ENCODE measurements at regions not wholly inside any gene's neighbourhood (a gene's known extent, or its start where the extent isn't known, plus 50 kb on each side); places are given as distances from the start of the nearest gene placed in this dataset.

DNA sequence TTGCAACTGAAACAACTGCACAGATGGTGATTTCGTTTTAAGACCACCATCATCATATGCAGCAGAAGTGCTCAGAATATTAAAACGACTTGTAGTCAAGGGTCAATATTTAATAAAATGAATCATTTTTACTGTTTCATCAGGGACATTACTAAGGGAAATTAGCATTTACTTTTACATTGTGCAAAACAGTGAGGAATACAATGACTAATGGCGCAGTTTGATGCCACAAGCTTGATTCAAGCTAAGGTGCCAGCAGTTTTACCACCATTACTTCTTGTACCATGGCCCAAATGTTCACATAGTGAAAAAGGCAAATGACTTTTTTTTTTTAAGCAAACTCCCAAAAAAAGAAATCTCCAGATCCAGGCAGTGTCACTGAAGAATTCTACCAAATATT lies 277.4 kb upstream of the CHRNA7 start:
- DNase-seq (ENCODE audit: low read depth, low spot score): no peak

- no peak for DNase-seq (ENCODE audit: low read depth, low spot score)
Measured at GRCh38 chr15:31758126-31758525, 272.2 kb upstream of the CHRNA7 start.

DNA sequence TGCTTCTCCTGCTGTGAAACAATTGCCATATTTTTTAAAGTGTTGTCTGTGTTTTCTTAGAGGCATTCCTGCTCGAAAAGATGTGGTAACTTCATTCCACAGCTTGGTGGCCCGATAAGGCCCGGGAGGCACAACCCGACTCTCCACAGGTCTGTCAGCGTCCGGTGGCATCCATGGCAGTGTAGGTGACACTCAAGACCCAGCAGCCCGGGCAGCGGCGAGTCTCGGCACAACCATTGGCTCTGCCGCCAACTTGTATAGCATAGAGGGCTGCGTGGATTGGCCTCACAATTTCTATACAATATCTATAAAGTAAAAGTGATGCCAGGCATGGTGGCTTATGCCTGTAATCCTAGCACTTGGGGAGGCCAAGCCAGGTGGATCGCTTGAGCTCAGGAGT lies 262.3 kb upstream of the CHRNA7 start:
- no peak for DNase-seq (ENCODE audit: low read depth, low spot score)

GRCh38 chr15:31774045-31774444 lies 256.3 kb upstream of the CHRNA7 start:
- DNase-seq (ENCODE audit: low read depth, low spot score): no peak

- DNase-seq (ENCODE audit: low read depth, low spot score): no peak
Measured at GRCh38 chr15:31776039-31776438, 254.3 kb upstream of the CHRNA7 start.

DNA sequence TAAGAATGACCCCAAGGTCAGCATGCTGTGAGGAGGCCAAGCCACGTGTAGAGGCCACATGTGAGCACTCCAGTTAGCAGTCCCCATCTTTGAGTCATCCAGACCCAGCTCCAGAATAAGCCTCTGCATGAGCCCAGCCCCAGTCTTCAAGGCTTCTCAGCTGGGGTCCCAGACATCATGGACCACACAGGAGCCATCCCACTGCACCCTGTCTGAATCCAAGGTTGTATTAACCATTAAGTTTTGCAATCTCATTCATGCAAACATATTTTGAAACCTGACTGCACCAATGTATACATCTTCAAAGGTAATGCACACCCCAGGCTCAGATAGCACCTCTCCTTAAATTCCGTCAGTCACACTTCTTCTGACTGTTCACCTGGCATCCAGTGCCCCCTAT lies 249.1 kb upstream of the CHRNA7 start:
- DNase-seq (ENCODE audit: low read depth, low spot score): no peak

DNA sequence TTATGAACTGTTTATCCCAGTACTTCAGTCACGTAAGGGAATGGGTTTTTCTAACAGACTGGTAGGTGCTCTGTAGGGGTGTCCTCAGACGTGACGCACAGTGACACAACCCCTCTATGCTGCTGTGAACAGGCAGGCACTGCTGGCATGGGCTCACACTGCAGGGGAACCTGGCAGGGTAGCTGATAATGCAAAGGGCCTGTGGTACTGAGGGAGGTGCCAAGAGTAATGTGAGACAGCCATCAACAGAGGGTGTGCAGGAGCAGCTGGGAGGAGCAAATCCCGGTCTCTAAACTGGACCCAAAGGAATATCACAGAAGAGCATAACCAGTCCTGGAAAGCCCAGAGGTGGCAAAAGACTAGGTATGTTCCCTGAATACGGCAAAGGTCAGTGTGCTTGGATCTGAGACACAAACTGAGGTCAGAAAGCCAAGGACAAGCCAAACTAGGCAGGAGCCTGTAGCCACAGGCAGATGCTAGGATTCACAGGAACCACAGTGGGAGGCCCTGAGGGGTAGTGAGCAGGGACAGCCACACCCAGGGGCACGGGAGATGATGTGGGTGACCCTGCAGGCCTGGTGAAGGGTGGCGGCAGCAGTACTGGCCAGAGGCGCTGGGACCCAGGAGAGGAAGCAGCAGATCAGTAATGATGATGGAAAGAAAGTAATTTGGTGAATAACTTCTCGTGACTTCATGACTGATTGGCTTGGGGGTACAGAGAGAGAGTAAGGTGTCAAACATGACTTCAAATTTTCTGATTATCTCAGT lies 248.1 kb upstream of the CHRNA7 start:
- no peak for DNase-seq (ENCODE audit: low read depth, low spot score)

DNA sequence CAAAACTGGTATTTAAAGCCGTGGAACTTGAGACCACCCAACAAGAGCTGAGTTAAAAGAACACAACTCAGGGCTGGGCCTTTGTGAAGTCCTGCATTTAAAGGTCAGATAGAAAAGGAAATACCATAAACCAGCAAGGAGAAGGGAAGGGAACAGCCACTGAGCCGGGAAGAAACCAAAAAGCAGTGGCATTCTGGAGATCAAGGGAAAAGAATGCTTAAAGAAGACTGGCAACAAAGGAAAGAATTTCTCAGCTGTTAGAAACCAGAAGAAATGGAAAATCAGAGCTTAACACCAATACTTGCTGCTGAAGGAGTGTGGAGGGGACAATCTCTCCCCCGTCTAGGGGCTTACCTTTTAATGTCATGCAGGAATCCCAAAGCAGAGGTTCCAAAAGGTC lies 247.4 kb upstream of the CHRNA7 start:
- no peak for DNase-seq (ENCODE audit: low read depth, low spot score)

DNA sequence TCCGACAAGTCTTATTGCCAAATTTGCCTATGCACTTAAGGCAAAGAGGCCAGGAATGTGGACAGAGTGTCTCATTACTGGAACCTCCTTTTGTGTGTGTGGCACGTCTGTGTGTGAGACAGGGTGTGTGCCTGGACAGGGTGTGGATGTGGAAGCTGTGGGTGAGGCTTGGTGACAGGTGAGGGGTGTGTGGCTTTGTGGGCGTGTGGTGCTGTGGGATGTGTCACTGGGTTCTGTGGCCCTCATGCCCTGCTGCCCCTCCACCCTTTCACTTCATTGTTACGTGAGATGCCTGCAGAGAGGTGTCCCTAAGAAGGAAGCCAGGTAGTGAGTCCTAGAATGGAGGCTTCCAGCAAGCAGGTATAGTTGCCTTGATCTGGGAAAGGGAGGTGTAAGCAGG lies 244.0 kb upstream of the CHRNA7 start:
- DNase-seq (ENCODE audit: low read depth, low spot score): no peak

DNA sequence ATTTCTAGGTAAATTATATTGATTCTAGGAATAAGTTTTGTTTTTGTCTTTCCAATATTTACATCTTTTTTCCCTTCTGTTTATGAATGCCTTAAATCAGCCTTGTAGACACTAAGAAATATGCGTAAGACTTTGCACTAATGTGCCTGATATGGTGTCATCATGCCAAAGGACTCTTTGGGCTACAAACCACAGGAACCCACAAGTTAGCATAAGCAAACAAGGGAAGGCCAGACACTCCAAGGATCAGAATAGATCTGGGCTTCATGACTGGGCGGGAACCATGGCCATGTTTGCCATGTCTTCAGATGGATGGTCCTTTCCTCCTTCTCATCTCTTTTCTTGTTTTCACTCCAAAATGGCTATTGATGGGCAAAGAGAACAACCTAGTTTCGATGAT lies 242.2 kb upstream of the CHRNA7 start:
- no peak for DNase-seq (ENCODE audit: low read depth, low spot score)

DNA sequence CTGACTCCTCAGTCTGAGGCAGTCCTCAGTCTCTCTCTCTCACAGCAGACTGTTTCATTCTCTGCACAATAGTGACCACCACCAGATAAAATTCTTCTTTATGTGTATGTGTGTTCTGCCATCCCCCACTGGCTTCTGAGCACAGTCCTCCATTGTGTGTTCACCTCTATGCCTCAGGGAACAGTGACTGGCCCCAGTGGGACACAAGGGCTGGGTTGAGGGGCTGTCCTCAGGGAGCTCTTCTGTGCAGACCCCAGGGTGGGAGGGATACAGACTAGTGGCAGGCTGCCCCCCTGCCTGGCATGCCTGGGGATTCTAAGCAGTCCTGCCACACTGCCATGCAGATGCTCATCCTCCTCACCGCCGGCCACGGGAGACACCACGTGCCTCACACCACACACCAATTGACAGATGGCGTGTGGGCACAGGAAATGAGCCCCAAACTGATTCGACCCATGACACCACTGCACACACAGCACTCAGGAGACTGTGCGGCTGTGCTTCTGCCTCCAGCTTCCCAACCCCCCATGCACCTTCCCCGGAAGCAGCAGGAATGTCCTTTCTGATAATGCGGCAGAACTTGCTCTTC lies 237.6 kb upstream of the CHRNA7 start:
- no peak for DNase-seq (ENCODE audit: low read depth, low spot score)

- no peak for DNase-seq (ENCODE audit: low read depth, low spot score)
Measured at GRCh38 chr15:31799319-31799714, 231.0 kb upstream of the CHRNA7 start.

GRCh38 chr15:31799715-31800321 lies 230.5 kb upstream of the CHRNA7 start:
- DNase-seq (ENCODE audit: low read depth, low spot score): no peak

GRCh38 chr15:31801152-31801551 lies 229.2 kb upstream of the CHRNA7 start:
- DNase-seq (ENCODE audit: low read depth, low spot score): no peak

DNA sequence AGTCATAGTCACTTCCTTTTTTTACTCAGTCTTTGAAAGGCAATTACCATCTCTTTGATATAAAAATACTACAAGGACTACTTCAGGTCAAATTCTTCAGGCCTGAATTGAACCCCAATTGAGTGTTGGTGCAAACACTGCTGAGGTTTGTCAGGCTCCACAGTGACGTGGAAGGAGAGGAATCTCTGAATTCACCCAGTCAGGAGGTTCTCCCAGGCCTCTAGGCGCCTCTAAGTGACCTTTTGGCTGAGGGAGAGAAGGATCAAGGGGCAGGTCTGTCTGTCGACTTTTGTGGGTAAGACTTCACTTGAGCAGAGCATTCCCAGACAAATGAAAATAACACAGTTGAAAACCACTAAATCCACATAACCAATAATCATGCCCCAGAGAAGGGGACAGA lies 227.6 kb upstream of the CHRNA7 start:
- no peak for DNase-seq (ENCODE audit: low read depth, low spot score)

GRCh38 chr15:31803388-31803884 lies 226.9 kb upstream of the CHRNA7 start:
- no peak for DNase-seq (ENCODE audit: low read depth, low spot score)

DNA sequence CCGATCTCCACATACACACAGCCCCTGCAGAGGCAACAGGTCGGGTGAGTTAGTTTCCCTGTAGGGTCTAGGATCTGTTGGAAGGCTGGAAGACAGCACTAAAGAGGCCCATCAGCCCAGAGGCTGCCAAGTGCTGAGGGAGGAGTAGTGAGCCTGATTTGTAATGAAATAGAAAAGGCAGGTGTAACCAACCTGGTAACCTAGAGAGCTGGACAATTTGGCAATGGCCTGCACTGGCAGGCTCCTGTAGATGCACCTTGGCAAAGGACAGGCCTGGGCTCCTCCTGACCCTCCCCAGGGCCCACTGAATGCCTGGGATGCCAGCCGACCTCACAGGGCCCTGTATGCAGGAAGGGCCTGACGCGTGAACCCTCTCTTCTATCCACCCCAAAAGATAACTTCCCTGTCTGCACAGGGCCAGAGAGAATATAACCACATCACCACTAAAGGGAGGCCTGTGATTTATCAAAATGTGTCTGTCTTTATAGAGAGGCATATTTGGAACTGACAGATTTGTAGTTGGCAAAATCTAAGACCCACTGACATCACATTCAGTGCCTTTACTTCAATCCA lies 225.1 kb upstream of the CHRNA7 start:
- no peak for DNase-seq (ENCODE audit: low read depth, low spot score)

- DNase-seq (ENCODE audit: low read depth, low spot score): no peak
Measured at GRCh38 chr15:31806106-31806505, 224.2 kb upstream of the CHRNA7 start.

GRCh38 chr15:31811641-31812040 lies 218.7 kb upstream of the CHRNA7 start:
- DNase-seq (ENCODE audit: low read depth, low spot score): no peak

GRCh38 chr15:31814082-31814481 lies 216.2 kb upstream of the CHRNA7 start:
- no peak for DNase-seq (ENCODE audit: low read depth, low spot score)

DNA sequence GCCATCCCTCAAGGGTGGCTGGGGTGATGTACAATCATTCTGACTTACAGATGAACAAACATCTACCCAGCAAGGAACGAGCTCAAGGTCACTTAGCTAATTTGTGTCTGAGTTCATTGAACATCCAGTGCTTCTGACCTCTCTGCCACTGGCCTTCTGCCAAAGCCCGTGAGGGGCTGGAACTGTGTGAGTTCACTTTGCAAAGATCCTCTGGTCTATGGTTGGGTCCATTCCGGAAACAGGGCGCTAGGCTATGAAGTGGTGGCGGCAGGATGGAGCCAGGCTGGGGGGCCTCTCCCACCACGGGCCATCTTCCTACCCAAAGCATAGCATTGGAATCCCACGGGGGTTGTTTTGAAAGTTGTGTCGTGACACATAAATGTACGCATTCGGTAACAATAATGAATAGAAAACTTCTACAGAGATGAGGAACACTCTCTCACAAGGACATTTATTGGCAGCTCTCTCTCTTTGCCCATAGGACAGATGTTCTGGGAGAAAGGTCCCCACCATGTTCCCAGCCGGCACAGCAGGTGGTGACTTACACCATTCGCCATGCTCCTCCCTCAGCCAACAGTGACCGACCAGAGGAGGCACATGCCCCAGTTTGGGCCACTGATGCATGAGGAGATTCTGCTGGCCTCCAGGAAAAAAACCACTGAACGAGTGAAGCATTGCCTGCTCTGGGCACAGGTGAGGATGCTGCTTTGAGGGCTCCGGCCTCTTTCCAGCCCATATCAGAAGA lies 214.7 kb upstream of the CHRNA7 start:
- no peak for DNase-seq (ENCODE audit: low read depth, low spot score)

- no peak for DNase-seq (ENCODE audit: low read depth, low spot score)
Measured at GRCh38 chr15:31822463-31822862, 207.9 kb upstream of the CHRNA7 start.
